ENCODE measurements at regions not wholly inside any gene's neighbourhood (a gene's known extent, or its start where the extent isn't known, plus 50 kb on each side); places are given as distances from the start of the nearest gene placed in this dataset.

- Mint-ChIP-seq H3K27ac (ENCODE audit: unreplicated experiment) (no peak overlapping the region), H3K27me3 (ENCODE audit: unreplicated experiment) (peaks cover 11% of the 10 kb centered on the region), H3K36me3 (ENCODE audit: insufficient read depth, unreplicated experiment) (no peaks in the 10 kb centered on the region), H3K4me1 (ENCODE audit: low read depth, unreplicated experiment) (no peaks in the 10 kb centered on the region), H3K9me3 (ENCODE audit: low read depth, unreplicated experiment) (no peaks in the 10 kb centered on the region), H3K4me3 (ENCODE audit: low read depth, unreplicated experiment) (no peak overlapping the region)
- intact Hi-C loops (cut with micrococcal nuclease; ENCODE audit: unreplicated experiment), result no loop called here
- no peak for DNase-seq
- TF ChIP-seq CTCF (IDR thresholded peaks at IDR 0.05; ENCODE audit: unreplicated experiment), result no peak
- CTCF ChIA-PET, result no interaction called here
- BruUV-seq (replicated peaks), result no TSS peak
These were observed 256.1 kb upstream of the OBI1 start for GRCh38 chr13:78915015-78915414.

- Mint-ChIP-seq H3K36me3 (ENCODE audit: insufficient read depth, unreplicated experiment) (no peaks in the 10 kb centered on the region), H3K9me3 (ENCODE audit: low read depth, unreplicated experiment) (no peaks in the 10 kb centered on the region), H3K4me3 (ENCODE audit: low read depth, unreplicated experiment) (no peak overlapping the region), H3K4me1 (ENCODE audit: low read depth, unreplicated experiment) (no peaks in the 10 kb centered on the region), H3K27me3 (ENCODE audit: unreplicated experiment) (peaks cover 11% of the 10 kb centered on the region), H3K27ac (ENCODE audit: unreplicated experiment) (no peak overlapping the region)
- CTCF ChIA-PET, result no interaction called here
- BruUV-seq (replicated peaks), result no TSS peak
- no peak for TF ChIP-seq CTCF (IDR thresholded peaks at IDR 0.05; ENCODE audit: unreplicated experiment)
- no peak for DNase-seq
- intact Hi-C loops (cut with micrococcal nuclease; ENCODE audit: unreplicated experiment), result no loop called here
These were observed 254.7 kb upstream of the OBI1 start for GRCh38 chr13:78913656-78914055.

GRCh38 chr13:78910147-78910546 is 251.2 kb upstream of the OBI1 start:
- Mint-ChIP-seq H3K4me1 (ENCODE audit: low read depth, unreplicated experiment) (peaks cover 7% of the 10 kb centered on the region), H3K36me3 (ENCODE audit: insufficient read depth, unreplicated experiment) (no peaks in the 10 kb centered on the region), H3K4me3 (ENCODE audit: low read depth, unreplicated experiment) (no peak overlapping the region), H3K27ac (ENCODE audit: unreplicated experiment) (no peak overlapping the region), H3K27me3 (ENCODE audit: unreplicated experiment) (peaks cover 11% of the 10 kb centered on the region), H3K9me3 (ENCODE audit: low read depth, unreplicated experiment) (no peaks in the 10 kb centered on the region)
- intact Hi-C loops (cut with micrococcal nuclease; ENCODE audit: unreplicated experiment), result no loop called here
- CTCF ChIA-PET, result no interaction called here
- no TSS peak for BruUV-seq (replicated peaks)
- DNase-seq, result no peak
- no peak for TF ChIP-seq CTCF (IDR thresholded peaks at IDR 0.05; ENCODE audit: unreplicated experiment)

GRCh38 chr13:78909276-78909675 is 250.3 kb upstream of the OBI1 start:
- CTCF ChIA-PET, result no interaction called here
- Mint-ChIP-seq H3K4me3 (ENCODE audit: low read depth, unreplicated experiment) (no peak overlapping the region), H3K4me1 (ENCODE audit: low read depth, unreplicated experiment) (peaks cover 7% of the 10 kb centered on the region), H3K27ac (ENCODE audit: unreplicated experiment) (no peak overlapping the region), H3K36me3 (ENCODE audit: insufficient read depth, unreplicated experiment) (no peaks in the 10 kb centered on the region), H3K9me3 (ENCODE audit: low read depth, unreplicated experiment) (no peaks in the 10 kb centered on the region), H3K27me3 (ENCODE audit: unreplicated experiment) (peaks cover 11% of the 10 kb centered on the region)
- intact Hi-C loops (cut with micrococcal nuclease; ENCODE audit: unreplicated experiment), result no loop called here
- TF ChIP-seq CTCF (IDR thresholded peaks at IDR 0.05; ENCODE audit: unreplicated experiment), result no peak
- DNase-seq, result no peak
- BruUV-seq (replicated peaks), result no TSS peak

- DNase-seq, result no peak
- H3K27me3 Mint-ChIP-seq (ENCODE audit: unreplicated experiment), result peaks cover 3% of the 10 kb centered on the region
- BruUV-seq (replicated peaks), result no TSS peak
- intact Hi-C loops (cut with micrococcal nuclease; ENCODE audit: unreplicated experiment), result no loop called here
- H3K9me3 Mint-ChIP-seq (ENCODE audit: low read depth, unreplicated experiment), result no peaks in the 10 kb centered on the region
- H3K27ac Mint-ChIP-seq (ENCODE audit: unreplicated experiment), result no peak overlapping the region
- CTCF ChIA-PET, result no interaction called here
- no peak for TF ChIP-seq CTCF (IDR thresholded peaks at IDR 0.05; ENCODE audit: unreplicated experiment)
- no peaks in the 10 kb centered on the region for H3K36me3 Mint-ChIP-seq (ENCODE audit: insufficient read depth, unreplicated experiment)
- no peak overlapping the region for H3K4me3 Mint-ChIP-seq (ENCODE audit: low read depth, unreplicated experiment)
- H3K4me1 Mint-ChIP-seq (ENCODE audit: low read depth, unreplicated experiment), result peaks cover 7% of the 10 kb centered on the region
These were observed 248.1 kb upstream of the OBI1 start for GRCh38 chr13:78907006-78907405.
